H9 (cell line): ENCODE measurements at regions not wholly inside any gene's neighbourhood (a gene's known extent, or its start where the extent isn't known, plus 50 kb on each side); places are given as distances from the start of the nearest gene placed in this dataset.

Source experiments
- DNase-seq: peaks from one replicate; pipeline ENCODE4 v3.0.0-alpha.2; 2017
- H2AFZ ChIP-seq: one replicate; pipeline ENCODE4 v1.6.1; 2013; ENCODE audit warnings: mild to moderate bottlenecking, low read length, control low read depth, moderate library complexity
- H2AK5ac ChIP-seq: 2 replicates; pipeline ENCODE4 v1.6.1; 2013; ENCODE audit warnings: low read length, control low read depth, mixed read lengths; ENCODE audit not compliant: insufficient read length
- H2BK120ac ChIP-seq: one replicate; pipeline ENCODE4 v1.6.1; 2013; ENCODE audit warnings: low read depth, mild to moderate bottlenecking, low read length, control low read depth, inconsistent platforms; ENCODE audit not compliant: poor library complexity, severe bottlenecking
- H2BK12ac ChIP-seq: 2 replicates; pipeline ENCODE4 v1.6.1; 2013; ENCODE audit warnings: low read length, control low read depth, mixed read lengths, low read depth; ENCODE audit not compliant: insufficient read length
- H2BK15ac ChIP-seq: 2 replicates; pipeline ENCODE4 v1.6.1; 2013; ENCODE audit warnings: low read depth, low read length, control low read depth
- H2BK20ac ChIP-seq: one replicate; pipeline ENCODE4 v1.6.1; 2013; ENCODE audit warnings: low read depth, mild to moderate bottlenecking, low read length, control low read depth, inconsistent platforms; ENCODE audit not compliant: poor library complexity, severe bottlenecking
- H2BK5ac ChIP-seq: 2 replicates; pipeline ENCODE4 v1.6.1; 2013; ENCODE audit warnings: low read length, control low read depth, mixed read lengths; ENCODE audit not compliant: insufficient read length
- H3K14ac ChIP-seq: 2 replicates; pipeline ENCODE4 v1.6.1; 2013; ENCODE audit warnings: low read length, control low read depth; ENCODE audit not compliant: insufficient read depth
- H3K18ac ChIP-seq: 2 replicates; pipeline ENCODE4 v1.6.1; 2013; ENCODE audit warnings: low read depth, mild to moderate bottlenecking, mixed read lengths, low read length, control low read depth; ENCODE audit not compliant: insufficient read length
- H3K23ac ChIP-seq: 2 replicates; pipeline ENCODE4 v1.6.1; 2013; ENCODE audit warnings: low read length, control low read depth, mixed read lengths, low read depth; ENCODE audit not compliant: insufficient read length
- H3K23me2 ChIP-seq: 2 replicates; pipeline ENCODE4 v1.6.1; 2013; ENCODE audit warnings: low read depth, mild to moderate bottlenecking, mixed read lengths, low read length, control low read depth; ENCODE audit not compliant: insufficient read length, poor library complexity, severe bottlenecking
- H3K27ac ChIP-seq: 2 replicates; pipeline ENCODE4 v1.5.1; 2013; ENCODE audit warnings: low read length, control low read depth, mixed read lengths, low read depth; ENCODE audit not compliant: insufficient read length
- H3K27me3 ChIP-seq: 2 replicates; pipeline ENCODE4 v1.6.1; 2013; ENCODE audit warnings: low read length, control low read depth, inconsistent platforms; ENCODE audit not compliant: insufficient read depth
- H3K4ac ChIP-seq: 2 replicates; pipeline ENCODE4 v1.6.1; 2013; ENCODE audit warnings: low read depth, mild to moderate bottlenecking, control low read depth, inconsistent platforms, low read length, moderate library complexity
- H3K4me1 ChIP-seq: 2 replicates; pipeline ENCODE4 v1.6.1; 2013; ENCODE audit warnings: low read length, control low read depth, inconsistent platforms; ENCODE audit not compliant: insufficient read depth
- H3K4me2 ChIP-seq: 2 replicates; pipeline ENCODE4 v1.6.1; 2013; ENCODE audit warnings: low read length, control low read depth, mixed read lengths; ENCODE audit not compliant: insufficient read length, insufficient read depth
- H3K56ac ChIP-seq: 2 replicates; pipeline ENCODE4 v1.6.1; 2013; ENCODE audit warnings: low read depth, mild to moderate bottlenecking, mixed read lengths, low read length, control low read depth; ENCODE audit not compliant: insufficient read length
- H3K79me1 ChIP-seq: 2 replicates; pipeline ENCODE4 v1.6.1; 2013; ENCODE audit warnings: low read depth, mild to moderate bottlenecking, moderate library complexity, low read length, control low read depth, inconsistent platforms; ENCODE audit not compliant: insufficient read depth, poor library complexity, severe bottlenecking
- H3K79me2 ChIP-seq: 2 replicates; pipeline ENCODE4 v1.6.1; 2013; ENCODE audit warnings: low read length, control low read depth, inconsistent platforms; ENCODE audit not compliant: insufficient read depth
- H3K9ac ChIP-seq: 2 replicates; pipeline ENCODE4 v1.6.1; 2013; ENCODE audit warnings: low read length, control low read depth, mixed read lengths; ENCODE audit not compliant: insufficient read length; ENCODE audit errors: extremely low read depth
- H3K9me3 ChIP-seq: one replicate; pipeline ENCODE4 v1.6.1; 2013; ENCODE audit warnings: low read depth, low read length, inconsistent platforms; ENCODE audit not compliant: control insufficient read depth
- H3T11ph ChIP-seq: one replicate; pipeline ENCODE4 v1.6.1; 2013; ENCODE audit warnings: mild to moderate bottlenecking, low read length, control low read depth, inconsistent platforms
- H4K20me1 ChIP-seq: one replicate; pipeline ENCODE4 v1.6.1; 2013; ENCODE audit not compliant: control insufficient read depth, insufficient read length, insufficient read depth
- H4K5ac ChIP-seq: 2 replicates; pipeline ENCODE4 v1.6.1; 2013; ENCODE audit warnings: low read depth, mild to moderate bottlenecking, mixed read lengths, low read length, control low read depth; ENCODE audit not compliant: insufficient read length
- H4K8ac ChIP-seq: replicated peaks from 2 replicates; pipeline ENCODE4 v1.6.1; 2013; ENCODE audit warnings: low read length, control low read depth, mixed read lengths, low read depth; ENCODE audit not compliant: insufficient read length
- H4K91ac ChIP-seq: 2 replicates; pipeline ENCODE4 v1.6.1; 2013; ENCODE audit warnings: low read depth, mild to moderate bottlenecking, moderate library complexity, mixed read lengths, low read length, control low read depth; ENCODE audit not compliant: insufficient read length
- H3K27ac Mint-ChIP-seq, 3 experiments: 2 replicates in 2 of 3; 3 replicates in 1 of 3; pipeline ENCODE4 v1.8.0; 2020 to 2021; ENCODE audit warnings: mixed read lengths in 3 of 3, mild to moderate bottlenecking in 1 of 3, moderate library complexity in 1 of 3
- H3K27me3 Mint-ChIP-seq: 2 replicates; pipeline ENCODE4 v1.8.0; 2021; ENCODE audit warnings: low read depth, mild to moderate bottlenecking, moderate library complexity, mixed read lengths
- H3K36me3 Mint-ChIP-seq, 3 experiments: 2 replicates in 2 of 3; 3 replicates in 1 of 3; pipeline ENCODE4 v1.8.0; 2020 to 2021; ENCODE audit warnings: low read depth in 3 of 3, mixed read lengths in 3 of 3; ENCODE audit not compliant: insufficient read depth in 1 of 3
- H3K4me1 Mint-ChIP-seq, 2 experiments: 2 replicates each; pipeline ENCODE4 v1.8.0; 2020; ENCODE audit warnings: mixed read lengths in 2 of 2
- H3K4me3 Mint-ChIP-seq, 2 experiments: 2 replicates in 1 of 2; 3 replicates in 1 of 2; pipeline ENCODE4 v1.8.0; 2020 to 2021; ENCODE audit warnings: mild to moderate bottlenecking in 2 of 2, mixed read lengths in 2 of 2, moderate library complexity in 1 of 2
- H3K9me3 Mint-ChIP-seq, 2 experiments: 2 replicates in 1 of 2; 3 replicates in 1 of 2; pipeline ENCODE4 v1.8.0; 2020; ENCODE audit warnings: mild to moderate bottlenecking in 2 of 2, mixed read lengths in 2 of 2, moderate library complexity in 1 of 2
- WGBS: extraction: QIAGEN DNeasy Blood & Tissue Kit; methylation state at CpG from one replicate; pipeline ENCODE4 v1.1.7; 2013; ENCODE audit warnings: missing lambda C conversion rate, low lambda C conversion rate, mixed read lengths; ENCODE audit not compliant: insufficient read length; ENCODE audit errors: extremely low coverage; 5-methylcytosine and 5-hydroxymethylcytosine counted together
- TF ChIP-seq, protein P1 (sequence below): fragments of 200-600 bp; sonication (generic); conservative IDR thresholded peaks from 3 replicates; pipeline ENCODE4 v1.8.0; 2021; ENCODE audit warnings: antibody characterized with exemption, mild to moderate bottlenecking

DNA sequence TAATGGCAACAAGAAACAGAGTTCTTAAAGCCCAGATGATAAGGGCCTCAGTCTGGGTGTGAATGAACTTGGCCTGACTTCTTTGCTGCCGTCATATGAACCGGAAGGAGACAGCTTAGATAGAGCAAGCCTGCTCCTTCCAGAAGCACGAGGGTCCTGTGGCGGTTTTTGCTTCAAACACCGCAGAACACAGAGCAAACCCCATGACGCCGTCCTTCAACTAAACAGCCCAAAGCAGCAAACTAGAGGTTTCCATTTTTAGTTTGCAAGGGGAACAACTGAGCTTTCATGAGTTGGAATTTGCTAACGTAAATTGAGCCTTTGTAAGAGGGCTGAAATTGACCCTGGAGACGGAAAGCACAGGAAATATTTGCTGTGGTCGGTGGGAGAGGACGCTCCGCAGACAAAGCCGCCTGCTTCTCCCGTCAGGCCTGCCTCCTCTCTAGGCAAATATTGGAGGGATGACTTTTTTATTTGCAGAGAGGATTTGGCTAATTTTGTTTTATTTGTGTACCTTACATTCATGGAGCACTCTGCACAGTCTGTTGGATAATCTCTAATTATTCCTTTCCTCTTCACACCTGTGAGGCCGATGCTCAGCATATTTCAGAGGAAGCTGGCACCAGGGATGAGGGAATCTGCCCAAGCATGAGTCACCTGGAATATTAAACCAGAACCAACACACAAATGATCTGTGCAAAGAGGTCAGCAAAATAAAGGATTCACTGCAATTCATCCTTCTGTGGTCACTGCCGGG, 134.0 kb upstream of the NCK2 start:
- Histone ChIP-seq H3K14ac (no peak overlapping the region), H3K9ac (no peak overlapping the region), H2BK12ac (no peak overlapping the region), H4K20me1 (no peaks in the 10 kb centered on the region), H2AFZ (no peak overlapping the region), H2BK15ac (no peak overlapping the region), H3K4me1 (0 out of 2 replicates have a peak, but pooled peaks cover 2% of the 10 kb centered on the region), H3K23ac (no peak overlapping the region), H3K79me2 (no peaks in the 10 kb centered on the region), H3K56ac (no peak overlapping the region), H3K23me2 (no peaks in the 10 kb centered on the region), H2BK20ac (no peak overlapping the region), H4K8ac (no peak overlapping the region), H3K9me3 (no peaks in the 10 kb centered on the region), H4K5ac (no peak overlapping the region), H3K18ac (no peak overlapping the region), H3K79me1 (no peaks in the 10 kb centered on the region), H3K4ac (no peak overlapping the region), H3T11ph (no peak overlapping the region), H4K91ac (no peak overlapping the region), H2BK5ac (no peak overlapping the region), H3K4me2 (no peak overlapping the region), H2AK5ac (no peak overlapping the region), H3K27ac (no peak overlapping the region), H3K27me3 (no peaks in the 10 kb centered on the region), H2BK120ac (no peak overlapping the region)
- H3K4me3 Mint-ChIP-seq: no peak overlapping the region
- peaks cover 35 to 36% of the 10 kb centered on the region in 2 experiments for H3K4me1 Mint-ChIP-seq
- DNase-seq: no peak
- TF ChIP-seq, protein P1, sequence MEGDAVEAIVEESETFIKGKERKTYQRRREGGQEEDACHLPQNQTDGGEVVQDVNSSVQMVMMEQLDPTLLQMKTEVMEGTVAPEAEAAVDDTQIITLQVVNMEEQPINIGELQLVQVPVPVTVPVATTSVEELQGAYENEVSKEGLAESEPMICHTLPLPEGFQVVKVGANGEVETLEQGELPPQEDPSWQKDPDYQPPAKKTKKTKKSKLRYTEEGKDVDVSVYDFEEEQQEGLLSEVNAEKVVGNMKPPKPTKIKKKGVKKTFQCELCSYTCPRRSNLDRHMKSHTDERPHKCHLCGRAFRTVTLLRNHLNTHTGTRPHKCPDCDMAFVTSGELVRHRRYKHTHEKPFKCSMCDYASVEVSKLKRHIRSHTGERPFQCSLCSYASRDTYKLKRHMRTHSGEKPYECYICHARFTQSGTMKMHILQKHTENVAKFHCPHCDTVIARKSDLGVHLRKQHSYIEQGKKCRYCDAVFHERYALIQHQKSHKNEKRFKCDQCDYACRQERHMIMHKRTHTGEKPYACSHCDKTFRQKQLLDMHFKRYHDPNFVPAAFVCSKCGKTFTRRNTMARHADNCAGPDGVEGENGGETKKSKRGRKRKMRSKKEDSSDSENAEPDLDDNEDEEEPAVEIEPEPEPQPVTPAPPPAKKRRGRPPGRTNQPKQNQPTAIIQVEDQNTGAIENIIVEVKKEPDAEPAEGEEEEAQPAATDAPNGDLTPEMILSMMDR: no peak
- no CpG with 5 or more reads among the region's 16 CpGs for WGBS
- H3K27me3 Mint-ChIP-seq: no peaks in the 10 kb centered on the region; the same call in none of the 2 replicates
- H3K27ac Mint-ChIP-seq: no peak overlapping the region
- H3K36me3 Mint-ChIP-seq: peaks cover 0 to 5% (median 0%) of the 10 kb centered on the region in 3 experiments; a peak in 3 of 7 replicates
- no peaks in the 10 kb centered on the region; a peak in 1 of 5 replicates for H3K9me3 Mint-ChIP-seq
